Cardiac fibroblast (primary cell): ENCODE measurements at regions not wholly inside any gene's neighbourhood (a gene's known extent, or its start where the extent isn't known, plus 50 kb on each side); places are given as distances from the start of the nearest gene placed in this dataset.
A peak's percentile ranks its signal among the peaks of the same experiment; 100 is the strongest.

ENCODE experiments used
- DNase-seq, 2 donors: peaks; one replicate each; pipeline versions ENCODE4 v3.0.0 to v3.0.0-alpha.2; 2010; ENCODE audit warnings: low read depth in 2 of 2
- H3K4me3 ChIP-seq, 2 donors: replicated peaks in 1 of 2; 1 replicate in 1 of 2; 2 replicates in 1 of 2; pipeline ENCODE4 v1.5.1; 2011; ENCODE audit warnings: low read depth in 2 of 2, low read length in 2 of 2, mild to moderate bottlenecking in 2 of 2, moderate library complexity in 1 of 2
- CTCF ChIP-seq: IDR thresholded peaks from one replicate; pipeline ENCODE4 v1.5.1; 2011; ENCODE audit warnings: low read depth, mild to moderate bottlenecking, low read length, inconsistent platforms

- no peak overlapping the region for H3K4me3 ChIP-seq
- DNase-seq = no peak
- no peak for TF ChIP-seq CTCF
Measured at GRCh38 chr4:79107014-79107413, 167.8 kb upstream of the PAQR3 start.

GRCh38 chr4:79088946-79089691 lies 149.9 kb upstream of the PAQR3 start:
- no peak for DNase-seq
- H3K4me3 ChIP-seq = no peak overlapping the region
- no peak for TF ChIP-seq CTCF

GRCh38 chr4:79087071-79087470 lies 147.8 kb upstream of the PAQR3 start:
- no peak overlapping the region for H3K4me3 ChIP-seq
- TF ChIP-seq CTCF = no peak
- DNase-seq = no peak

- no peak overlapping the region for H3K4me3 ChIP-seq
- no peak for TF ChIP-seq CTCF
- DNase-seq = peak in 1 of 2 donors; percentile 58
Measured at GRCh38 chr4:79083406-79084010, 144.3 kb upstream of the PAQR3 start.

- no peak for TF ChIP-seq CTCF
- DNase-seq = no peak
- H3K4me3 ChIP-seq = no peak overlapping the region
Measured at GRCh38 chr4:79082997-79083396, 143.8 kb upstream of the PAQR3 start.

- H3K4me3 ChIP-seq = no peak overlapping the region
- no peak for DNase-seq
- TF ChIP-seq CTCF = no peak
Measured at GRCh38 chr4:79081973-79082372, 142.7 kb upstream of the PAQR3 start.
